Fibroblast of villous mesenchyme (primary cell): ENCODE measurements at regions not wholly inside any gene's neighbourhood (a gene's known extent, or its start where the extent isn't known, plus 50 kb on each side); places are given as distances from the start of the nearest gene placed in this dataset.

Experiments
- DNase-seq: peaks from one replicate; pipeline ENCODE4 v3.0.0-alpha.2; 2010; ENCODE audit warnings: low read depth
- H3K4me3 ChIP-seq: 2 replicates; pipeline ENCODE4 v1.5.1; 2011; ENCODE audit warnings: low read depth, mild to moderate bottlenecking, low read length
- TF ChIP-seq, protein P1 (sequence below): IDR thresholded peaks from 2 replicates; pipeline ENCODE4 v1.5.1; 2012; ENCODE audit warnings: low read depth, mild to moderate bottlenecking, low read length; ENCODE audit not compliant: insufficient read depth

DNA sequence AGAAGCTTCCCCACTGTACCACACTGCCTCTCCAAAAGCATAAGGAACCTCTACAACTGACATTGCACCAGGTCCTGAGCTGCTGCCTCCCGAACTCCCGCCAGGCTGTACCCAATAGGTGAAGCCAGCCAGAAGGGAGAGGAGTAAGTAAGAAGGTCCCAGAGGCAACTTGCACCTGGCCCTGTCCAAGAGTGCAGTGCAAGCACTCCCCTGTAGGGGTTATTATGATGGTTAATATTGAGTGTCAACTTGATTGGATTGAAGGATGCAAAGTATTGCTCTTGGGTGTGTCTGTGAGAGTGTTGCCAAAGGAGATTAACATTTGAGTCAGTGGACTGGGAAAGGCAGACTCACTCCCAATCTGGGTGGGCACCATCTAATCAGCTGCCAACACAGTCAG lies 879.3 kb upstream of the SLIT2 start:
- TF ChIP-seq, protein P1, sequence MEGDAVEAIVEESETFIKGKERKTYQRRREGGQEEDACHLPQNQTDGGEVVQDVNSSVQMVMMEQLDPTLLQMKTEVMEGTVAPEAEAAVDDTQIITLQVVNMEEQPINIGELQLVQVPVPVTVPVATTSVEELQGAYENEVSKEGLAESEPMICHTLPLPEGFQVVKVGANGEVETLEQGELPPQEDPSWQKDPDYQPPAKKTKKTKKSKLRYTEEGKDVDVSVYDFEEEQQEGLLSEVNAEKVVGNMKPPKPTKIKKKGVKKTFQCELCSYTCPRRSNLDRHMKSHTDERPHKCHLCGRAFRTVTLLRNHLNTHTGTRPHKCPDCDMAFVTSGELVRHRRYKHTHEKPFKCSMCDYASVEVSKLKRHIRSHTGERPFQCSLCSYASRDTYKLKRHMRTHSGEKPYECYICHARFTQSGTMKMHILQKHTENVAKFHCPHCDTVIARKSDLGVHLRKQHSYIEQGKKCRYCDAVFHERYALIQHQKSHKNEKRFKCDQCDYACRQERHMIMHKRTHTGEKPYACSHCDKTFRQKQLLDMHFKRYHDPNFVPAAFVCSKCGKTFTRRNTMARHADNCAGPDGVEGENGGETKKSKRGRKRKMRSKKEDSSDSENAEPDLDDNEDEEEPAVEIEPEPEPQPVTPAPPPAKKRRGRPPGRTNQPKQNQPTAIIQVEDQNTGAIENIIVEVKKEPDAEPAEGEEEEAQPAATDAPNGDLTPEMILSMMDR, result no peak
- H3K4me3 ChIP-seq, result no peak overlapping the region
- no peak for DNase-seq

DNA sequence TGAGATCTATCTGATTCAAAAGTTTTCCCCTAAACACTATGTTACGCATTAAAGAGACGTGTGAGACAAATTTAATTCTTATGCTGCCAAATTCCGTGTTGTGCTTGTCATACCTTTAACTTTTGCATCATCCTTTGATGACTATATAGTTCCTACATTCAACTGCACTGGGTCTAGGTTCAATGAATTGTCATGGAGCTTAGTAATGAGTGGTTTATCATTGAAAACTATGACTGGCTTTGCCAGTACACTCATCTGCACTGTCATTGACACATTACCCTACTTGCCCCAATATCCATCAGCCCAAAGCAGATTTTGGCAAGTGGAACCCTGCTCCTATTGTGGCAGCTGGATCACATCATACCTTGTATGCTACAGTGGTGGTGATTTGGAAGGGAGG lies 882.9 kb upstream of the SLIT2 start:
- H3K4me3 ChIP-seq, result no peak overlapping the region
- DNase-seq, result no peak
- TF ChIP-seq, protein P1, result no peak

DNA sequence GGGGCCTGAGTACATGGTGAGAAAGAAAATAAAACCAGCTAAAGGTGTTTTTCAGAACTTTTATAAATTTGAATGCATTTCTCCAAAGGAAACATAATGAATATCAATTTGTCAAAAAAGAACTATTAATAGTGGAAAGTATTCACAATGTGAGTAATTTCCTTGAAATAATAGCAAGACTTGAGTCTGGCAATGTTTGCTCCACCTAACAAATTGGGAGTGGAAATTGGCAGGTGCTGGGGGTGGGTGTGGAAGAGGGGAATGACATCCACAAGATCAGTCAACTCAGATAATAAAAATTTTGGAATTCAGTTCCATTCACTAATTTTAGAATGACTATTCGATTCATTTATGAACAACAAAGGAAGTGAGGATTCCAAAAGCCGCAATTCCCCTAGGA lies 884.8 kb upstream of the SLIT2 start:
- no peak overlapping the region for H3K4me3 ChIP-seq
- DNase-seq, result no peak
- TF ChIP-seq, protein P1, result no peak

DNA sequence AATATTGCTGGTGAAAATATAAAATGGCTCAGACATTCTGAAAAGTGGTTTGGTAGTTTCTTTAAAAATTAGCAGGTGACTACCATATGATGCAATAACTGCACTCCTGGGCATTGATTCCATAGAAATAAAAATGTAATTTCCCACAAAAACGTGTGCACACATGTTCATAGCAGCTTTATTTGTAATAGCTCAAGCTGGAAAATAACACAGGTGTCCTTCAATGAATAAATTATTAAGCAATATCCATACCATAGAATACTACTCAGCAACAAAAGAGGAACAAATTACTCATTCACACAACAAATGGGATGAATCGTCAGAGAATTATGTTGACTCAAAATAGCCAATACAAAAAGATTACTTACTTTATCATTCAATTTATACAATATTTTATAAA lies 893.7 kb upstream of the SLIT2 start:
- TF ChIP-seq, protein P1, result no peak
- peak; percentile 2 for DNase-seq
- no peak overlapping the region for H3K4me3 ChIP-seq

DNA sequence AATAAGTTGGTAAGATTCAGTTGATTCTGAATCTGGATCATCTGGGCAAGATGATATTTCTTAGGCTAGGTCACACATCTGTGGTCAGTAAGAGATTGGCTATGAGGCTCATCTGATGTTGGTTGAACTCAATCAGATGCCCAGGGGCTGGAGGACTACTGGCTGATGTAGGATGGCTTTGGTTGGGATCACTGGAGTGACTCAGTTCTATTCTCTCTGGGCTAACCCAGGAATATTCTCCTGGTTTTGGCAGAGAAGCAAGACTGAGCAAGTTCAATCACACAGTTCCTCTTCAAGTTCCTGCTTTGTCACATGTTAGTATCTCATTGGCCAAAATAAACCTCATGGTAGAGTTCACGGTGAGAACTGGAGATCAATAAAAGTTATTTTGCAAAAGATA lies 902.3 kb upstream of the SLIT2 start:
- TF ChIP-seq, protein P1, result no peak
- H3K4me3 ChIP-seq, result no peak overlapping the region
- no peak for DNase-seq

DNA sequence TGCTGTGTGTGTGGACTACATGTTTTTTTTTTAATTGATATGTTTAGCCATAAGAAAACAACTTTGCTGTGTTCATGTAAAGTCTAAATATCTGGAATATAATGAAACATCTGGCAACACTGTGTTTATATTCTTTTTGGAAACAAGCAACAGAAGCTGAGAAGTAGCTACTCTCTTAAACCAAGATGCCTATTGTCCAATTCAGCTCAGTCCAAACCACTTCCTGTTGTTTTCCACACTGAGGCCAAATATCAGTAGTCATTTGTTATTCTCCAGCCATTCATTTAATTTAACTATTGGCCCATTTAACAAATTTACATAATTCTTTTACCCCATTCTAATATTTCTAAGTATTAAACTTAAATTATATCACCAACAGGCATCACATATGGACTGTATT lies 903.0 kb upstream of the SLIT2 start:
- peak; percentile 21 for DNase-seq
- H3K4me3 ChIP-seq, result no peak overlapping the region
- TF ChIP-seq, protein P1, result no peak

DNA sequence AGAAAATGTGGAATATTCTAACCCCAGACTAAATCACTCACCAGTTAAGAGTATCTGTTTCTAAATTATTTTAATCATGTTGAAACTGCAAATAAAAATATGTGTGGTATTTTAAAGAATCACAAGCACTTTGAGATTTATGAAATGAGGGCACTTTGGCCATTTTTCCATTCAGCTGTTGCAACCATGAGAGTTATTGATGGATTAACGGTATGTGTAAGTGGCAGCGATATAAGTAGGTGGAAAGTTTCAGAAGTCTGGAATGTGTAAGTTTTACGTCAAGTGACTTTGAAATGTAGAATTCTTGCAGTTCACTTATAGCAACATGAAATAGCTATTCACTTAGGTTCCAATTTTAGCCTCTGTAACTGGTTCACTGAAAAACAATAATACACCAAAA lies 905.1 kb upstream of the SLIT2 start:
- no peak overlapping the region for H3K4me3 ChIP-seq
- DNase-seq, result no peak
- TF ChIP-seq, protein P1, result no peak
